Large intestine (tissue), 3 donors: ENCODE measurements at regions not wholly inside any gene's neighbourhood (a gene's known extent, or its start where the extent isn't known, plus 50 kb on each side); places are given as distances from the start of the nearest gene placed in this dataset.

Source experiments
- DNase-seq, 2 donors: peaks; one replicate each; pipeline versions ENCODE4 v3.0.0 to v3.0.0-alpha.2; 2013
- H3K27ac ChIP-seq: one replicate; pipeline ENCODE4 v1.5.1; 2013; ENCODE audit warnings: low read length
- H3K27me3 ChIP-seq: 2 replicates; pipeline ENCODE4 v1.6.1; 2013; ENCODE audit warnings: low read length; ENCODE audit not compliant: control insufficient read depth, insufficient read depth
- H3K36me3 ChIP-seq: 2 replicates; pipeline ENCODE4 v1.6.1; 2013; ENCODE audit warnings: low read length; ENCODE audit not compliant: control insufficient read depth, insufficient read depth
- H3K4me1 ChIP-seq: one replicate; pipeline ENCODE4 v1.6.1; 2013; ENCODE audit warnings: low read length; ENCODE audit not compliant: control insufficient read depth, insufficient read depth
- H3K4me3 ChIP-seq: one replicate; pipeline ENCODE4 v1.5.1; 2013; ENCODE audit warnings: low read length
- H3K9me3 ChIP-seq: one replicate; pipeline ENCODE4 v1.6.1; 2013; ENCODE audit warnings: mild to moderate bottlenecking, low read depth, low read length, moderate library complexity; ENCODE audit not compliant: control insufficient read depth
- WGBS: methylation state at CpG from one replicate; pipeline ENCODE4 v1.1.5; 2013; ENCODE audit warnings: low lambda C conversion rate; ENCODE audit not compliant: insufficient coverage; 5-methylcytosine and 5-hydroxymethylcytosine counted together

- H3K9me3 ChIP-seq = peaks cover 8% of the 10 kb centered on the region
- no peaks in the 10 kb centered on the region for H3K4me1 ChIP-seq
- DNase-seq = no peak
- H3K27me3 ChIP-seq = no peaks in the 10 kb centered on the region
- H3K27ac ChIP-seq = no peak overlapping the region
- no peak overlapping the region for H3K4me3 ChIP-seq
- H3K36me3 ChIP-seq = no peaks in the 10 kb centered on the region
Observed at GRCh38 chr4:175504318-175504717, 307.7 kb downstream of the GPM6A start.

GRCh38 chr4:175509320-175509719, 302.7 kb downstream of the GPM6A start:
- H3K9me3 ChIP-seq = no peaks in the 10 kb centered on the region
- H3K36me3 ChIP-seq = no peaks in the 10 kb centered on the region
- no CpG with 5 or more reads among the region's 2 CpGs for WGBS
- DNase-seq = no peak
- H3K27me3 ChIP-seq = no peaks in the 10 kb centered on the region
- H3K4me3 ChIP-seq = no peak overlapping the region
- no peak overlapping the region for H3K27ac ChIP-seq
- no peaks in the 10 kb centered on the region for H3K4me1 ChIP-seq

- no peak for DNase-seq
- no peaks in the 10 kb centered on the region for H3K27me3 ChIP-seq
- 100% methylated on average over 1 of the region's 1 CpG for WGBS
Observed at GRCh38 chr4:175511861-175512260, 300.2 kb downstream of the GPM6A start.

GRCh38 chr4:175514174-175514573, 297.9 kb downstream of the GPM6A start:
- WGBS = 94% methylated on average over 2 of the region's 5 CpGs
- DNase-seq = no peak
- Histone ChIP-seq H3K9me3 (no peaks in the 10 kb centered on the region), H3K4me3 (no peak overlapping the region), H3K36me3 (no peaks in the 10 kb centered on the region), H3K27me3 (no peaks in the 10 kb centered on the region), H3K4me1 (no peaks in the 10 kb centered on the region), H3K27ac (no peak overlapping the region)

More at GRCh38 chr4:175511861-175512260, 300.2 kb downstream of the GPM6A start:
- Histone ChIP-seq H3K27ac (no peak overlapping the region), H3K4me3 (no peak overlapping the region), H3K36me3 (no peaks in the 10 kb centered on the region), H3K4me1 (no peaks in the 10 kb centered on the region), H3K9me3 (no peaks in the 10 kb centered on the region)

- Histone ChIP-seq H3K27ac (no peak overlapping the region), H3K27me3 (no peaks in the 10 kb centered on the region), H3K9me3 (peaks cover 4% of the 10 kb centered on the region), H3K36me3 (no peaks in the 10 kb centered on the region), H3K4me1 (no peaks in the 10 kb centered on the region), H3K4me3 (no peak overlapping the region)
- WGBS = no CpG with 5 or more reads among the region's 3 CpGs
- DNase-seq = no peak
Observed at GRCh38 chr4:175530655-175531054, 281.4 kb downstream of the GPM6A start.

GRCh38 chr4:175531405-175532091, 280.5 kb downstream of the GPM6A start:
- 100% methylated on average over 1 of the region's 4 CpGs for WGBS

GRCh38 chr4:175536852-175537453, 275.1 kb downstream of the GPM6A start:
- 100% methylated on average over 2 of the region's 6 CpGs for WGBS
- H3K9me3 ChIP-seq = peaks cover 7% of the 10 kb centered on the region
- H3K27ac ChIP-seq = no peak overlapping the region
- H3K36me3 ChIP-seq = no peaks in the 10 kb centered on the region
- no peaks in the 10 kb centered on the region for H3K27me3 ChIP-seq
- no peaks in the 10 kb centered on the region for H3K4me1 ChIP-seq
- DNase-seq = peak in 1 of 2 donors; percentile 3
- no peak overlapping the region for H3K4me3 ChIP-seq

More at GRCh38 chr4:175531405-175532091, 280.5 kb downstream of the GPM6A start:
- H3K4me3 ChIP-seq = no peak overlapping the region
- no peaks in the 10 kb centered on the region for H3K27me3 ChIP-seq
- H3K9me3 ChIP-seq = peaks cover 4% of the 10 kb centered on the region
- no peak for DNase-seq
- H3K27ac ChIP-seq = no peak overlapping the region
- H3K36me3 ChIP-seq = no peaks in the 10 kb centered on the region
- no peaks in the 10 kb centered on the region for H3K4me1 ChIP-seq

- 69% methylated on average over 2 of the region's 2 CpGs for WGBS
- no peak for DNase-seq
- H3K27me3 ChIP-seq = no peaks in the 10 kb centered on the region
Observed at GRCh38 chr4:175539498-175539897, 272.6 kb downstream of the GPM6A start.

GRCh38 chr4:175540151-175540550, 271.9 kb downstream of the GPM6A start:
- 100% methylated on average over 1 of the region's 1 CpG for WGBS
- no peak overlapping the region for H3K27ac ChIP-seq
- no peaks in the 10 kb centered on the region for H3K4me1 ChIP-seq
- H3K4me3 ChIP-seq = no peak overlapping the region
- no peak for DNase-seq
- peaks cover 4% of the 10 kb centered on the region for H3K9me3 ChIP-seq
- H3K36me3 ChIP-seq = no peaks in the 10 kb centered on the region
- no peaks in the 10 kb centered on the region for H3K27me3 ChIP-seq

More at GRCh38 chr4:175539498-175539897, 272.6 kb downstream of the GPM6A start:
- Histone ChIP-seq H3K27ac (no peak overlapping the region), H3K36me3 (no peaks in the 10 kb centered on the region), H3K4me1 (no peaks in the 10 kb centered on the region), H3K9me3 (peaks cover 4% of the 10 kb centered on the region), H3K4me3 (no peak overlapping the region)

- peaks cover 4% of the 10 kb centered on the region for H3K9me3 ChIP-seq
- no peaks in the 10 kb centered on the region for H3K4me1 ChIP-seq
- no peak overlapping the region for H3K4me3 ChIP-seq
- no peaks in the 10 kb centered on the region for H3K36me3 ChIP-seq
- WGBS = no CpG with 5 or more reads among the region's 7 CpGs
- H3K27ac ChIP-seq = no peak overlapping the region
- H3K27me3 ChIP-seq = no peaks in the 10 kb centered on the region
- DNase-seq = no peak
Observed at GRCh38 chr4:175540732-175541131, 271.3 kb downstream of the GPM6A start.

- H3K27ac ChIP-seq = no peak overlapping the region
- H3K27me3 ChIP-seq = no peaks in the 10 kb centered on the region
- no peaks in the 10 kb centered on the region for H3K4me1 ChIP-seq
- no peak for DNase-seq
- no peaks in the 10 kb centered on the region for H3K36me3 ChIP-seq
- no CpG with 5 or more reads among the region's 1 CpG for WGBS
- H3K4me3 ChIP-seq = no peak overlapping the region
- H3K9me3 ChIP-seq = peaks cover 4% of the 10 kb centered on the region
Observed at GRCh38 chr4:175542786-175543185, 269.3 kb downstream of the GPM6A start.
